HG03135 (cell line): ENCODE measurements at regions not wholly inside any gene's neighbourhood (a gene's known extent, or its start where the extent isn't known, plus 50 kb on each side); places are given as distances from the start of the nearest gene placed in this dataset.
A peak's percentile ranks its signal among the peaks of the same experiment; 100 is the strongest.

ENCODE experiments used
- ATAC-seq: cut with Tn5 transposase; IDR thresholded peaks from one replicate; pipeline ENCODE4 v1.9.1; 2021; ENCODE audit warnings: mild to moderate bottlenecking, moderate library complexity; ENCODE audit not compliant: unreplicated experiment

GRCh38 chr9:84123648-84124406, 143.2 kb downstream of the RMI1 start:
- peak; percentile 83 for ATAC-seq

GRCh38 chr9:84125046-84125445, 144.4 kb downstream of the RMI1 start:
- ATAC-seq, result no peak

- ATAC-seq, result no peak
These were observed 148.9 kb downstream of the RMI1 start for GRCh38 chr9:84129529-84129928.

GRCh38 chr9:84136119-84136868, 155.7 kb downstream of the RMI1 start:
- ATAC-seq, result no peak

- ATAC-seq, result no peak
These were observed 157.4 kb downstream of the RMI1 start for GRCh38 chr9:84137968-84138367.

- no peak for ATAC-seq
These were observed 157.9 kb downstream of the RMI1 start for GRCh38 chr9:84138541-84138940.

GRCh38 chr9:84139296-84140070, 158.9 kb downstream of the RMI1 start:
- no peak for ATAC-seq

GRCh38 chr9:84140535-84141101, 160.0 kb downstream of the RMI1 start:
- ATAC-seq, result no peak

- ATAC-seq, result no peak
These were observed 161.3 kb downstream of the RMI1 start for GRCh38 chr9:84141741-84142370.

- no peak for ATAC-seq
These were observed 164.4 kb downstream of the RMI1 start for GRCh38 chr9:84145031-84145430.

GRCh38 chr9:84145780-84146179, 165.2 kb downstream of the RMI1 start:
- no peak for ATAC-seq

- ATAC-seq, result no peak
These were observed 166.5 kb downstream of the RMI1 start for GRCh38 chr9:84146893-84147710.

GRCh38 chr9:84151236-84151635, 170.6 kb downstream of the RMI1 start:
- no peak for ATAC-seq

GRCh38 chr9:84151640-84152039, 171.0 kb downstream of the RMI1 start:
- ATAC-seq, result no peak

GRCh38 chr9:84152204-84152603, 171.6 kb downstream of the RMI1 start:
- no peak for ATAC-seq

GRCh38 chr9:84153885-84154284, 173.3 kb downstream of the RMI1 start:
- no peak for ATAC-seq

- ATAC-seq, result no peak
These were observed 173.7 kb downstream of the RMI1 start for GRCh38 chr9:84154320-84154719.

GRCh38 chr9:84163052-84163650, 177.4 kb downstream of the SLC28A3 start:
- ATAC-seq, result no peak

- ATAC-seq, result no peak
These were observed 173.7 kb downstream of the SLC28A3 start for GRCh38 chr9:84166891-84167290.

- ATAC-seq, result no peak
These were observed 171.3 kb downstream of the SLC28A3 start for GRCh38 chr9:84169240-84169639.
